SU-DHL-6 (cell line): ENCODE measurements at regions not wholly inside any gene's neighbourhood (a gene's known extent, or its start where the extent isn't known, plus 50 kb on each side); places are given as distances from the start of the nearest gene placed in this dataset.

Source experiments
- EZH2phosphoT487 ChIP-seq: fragments of 200-600 bp; sonication (generic), shearing (Covaris generic); conservative IDR thresholded peaks from 2 replicates; pipeline ENCODE4 v1.6.1; 2018; ENCODE audit warnings: mild to moderate bottlenecking, antibody characterized with exemption, low read length, moderate library complexity, mixed read lengths
- TF ChIP-seq, protein P1 (sequence below): fragments of 200-600 bp; sonication (generic); IDR thresholded peaks from one replicate; pipeline ENCODE4 v1.5.1; 2017; ENCODE audit warnings: antibody characterized with exemption, mild to moderate bottlenecking, low read length, moderate library complexity; ENCODE audit not compliant: insufficient read depth, poor library complexity, severe bottlenecking

DNA sequence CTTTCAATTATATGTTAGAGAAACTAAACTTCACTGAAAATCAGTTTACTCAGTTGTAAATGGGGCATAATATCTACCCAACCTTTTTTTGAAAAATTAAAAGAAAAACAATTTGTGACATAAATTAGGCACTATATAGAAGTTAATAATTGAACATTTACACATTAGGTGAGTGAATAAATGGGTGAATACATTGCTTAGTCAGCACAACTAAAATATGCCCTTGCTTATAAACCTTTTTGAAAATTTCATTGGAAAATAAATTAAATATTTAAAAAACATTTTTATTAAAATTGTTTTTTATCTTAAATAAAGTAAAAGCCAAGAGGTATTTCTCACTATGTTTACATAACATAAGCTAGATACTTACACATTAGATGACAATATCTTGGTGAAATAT is 994.5 kb upstream of the TENM4 start:
- TF ChIP-seq, protein P1, sequence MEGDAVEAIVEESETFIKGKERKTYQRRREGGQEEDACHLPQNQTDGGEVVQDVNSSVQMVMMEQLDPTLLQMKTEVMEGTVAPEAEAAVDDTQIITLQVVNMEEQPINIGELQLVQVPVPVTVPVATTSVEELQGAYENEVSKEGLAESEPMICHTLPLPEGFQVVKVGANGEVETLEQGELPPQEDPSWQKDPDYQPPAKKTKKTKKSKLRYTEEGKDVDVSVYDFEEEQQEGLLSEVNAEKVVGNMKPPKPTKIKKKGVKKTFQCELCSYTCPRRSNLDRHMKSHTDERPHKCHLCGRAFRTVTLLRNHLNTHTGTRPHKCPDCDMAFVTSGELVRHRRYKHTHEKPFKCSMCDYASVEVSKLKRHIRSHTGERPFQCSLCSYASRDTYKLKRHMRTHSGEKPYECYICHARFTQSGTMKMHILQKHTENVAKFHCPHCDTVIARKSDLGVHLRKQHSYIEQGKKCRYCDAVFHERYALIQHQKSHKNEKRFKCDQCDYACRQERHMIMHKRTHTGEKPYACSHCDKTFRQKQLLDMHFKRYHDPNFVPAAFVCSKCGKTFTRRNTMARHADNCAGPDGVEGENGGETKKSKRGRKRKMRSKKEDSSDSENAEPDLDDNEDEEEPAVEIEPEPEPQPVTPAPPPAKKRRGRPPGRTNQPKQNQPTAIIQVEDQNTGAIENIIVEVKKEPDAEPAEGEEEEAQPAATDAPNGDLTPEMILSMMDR: no peak
- TF ChIP-seq EZH2phosphoT487: no peak
